GM23338 (cell line): ENCODE measurements at regions not wholly inside any gene's neighbourhood (a gene's known extent, or its start where the extent isn't known, plus 50 kb on each side); places are given as distances from the start of the nearest gene placed in this dataset.

Experiments used
- ATAC-seq: fragments of 200-7000 bp; cut with Tn5 transposase; 3 replicates; pipeline ENCODE4 v1.9.1; 2020
- DNase-seq: peaks from one replicate; pipeline ENCODE4 v3.0.0-alpha.2; 2015; ENCODE audit warnings: low spot score
- H2AFZ ChIP-seq: fragments of 200-600 bp; sonication (generic); 2 replicates; pipeline ENCODE4 v1.8.0; 2016; ENCODE audit warnings: antibody characterized with exemption, mild to moderate bottlenecking, moderate library complexity
- H3F3A ChIP-seq: fragments of 200-600 bp; sonication (generic); replicated peaks from 2 replicates; pipeline ENCODE4 v1.8.0; 2017; ENCODE audit warnings: antibody characterized with exemption, mixed run types, low read depth
- H3K27ac ChIP-seq: fragments of 200-600 bp; sonication (generic); 2 replicates; pipeline ENCODE4 v1.6.1; 2016; ENCODE audit warnings: low read depth
- H3K27me3 ChIP-seq: fragments of 200-600 bp; sonication (generic); 2 replicates; pipeline ENCODE4 v1.8.0; 2016; ENCODE audit warnings: mild to moderate bottlenecking, mixed run types, moderate library complexity; ENCODE audit not compliant: insufficient read depth
- H3K36me3 ChIP-seq: fragments of 200-600 bp; sonication (generic); 2 replicates; pipeline ENCODE4 v1.8.0; 2016; ENCODE audit warnings: mild to moderate bottlenecking; ENCODE audit not compliant: insufficient read depth
- H3K4me1 ChIP-seq: fragments of 200-600 bp; sonication (generic); 2 replicates; pipeline ENCODE4 v1.8.0; 2016; ENCODE audit warnings: mild to moderate bottlenecking, moderate library complexity; ENCODE audit not compliant: insufficient read depth
- H3K4me2 ChIP-seq: fragments of 200-600 bp; sonication (generic); 2 replicates; pipeline ENCODE4 v1.7.1; 2017; ENCODE audit warnings: mixed run types
- H3K4me3 ChIP-seq: fragments of 200-600 bp; sonication (generic); 2 replicates; pipeline ENCODE4 v1.6.1; 2016; ENCODE audit warnings: mixed run types
- H3K79me2 ChIP-seq: fragments of 200-600 bp; sonication (generic); replicated peaks from 2 replicates; pipeline ENCODE4 v1.8.0; 2017; ENCODE audit warnings: mild to moderate bottlenecking; ENCODE audit not compliant: insufficient read depth
- H3K9me2 ChIP-seq: fragments of 200-600 bp; sonication (generic); 2 replicates; pipeline ENCODE4 v1.8.0; 2017; ENCODE audit not compliant: insufficient read depth
- H4K20me1 ChIP-seq: fragments of 200-600 bp; sonication (generic); replicated peaks from 2 replicates; pipeline ENCODE4 v1.8.0; 2017; ENCODE audit warnings: mild to moderate bottlenecking; ENCODE audit not compliant: insufficient read depth
- H3K27ac Mint-ChIP-seq: 2 replicates; pipeline ENCODE4 v1.8.0; 2020; ENCODE audit warnings: inconsistent platforms, mild to moderate bottlenecking, moderate library complexity, mixed read lengths
- H3K27me3 Mint-ChIP-seq: 3 replicates; pipeline ENCODE4 v1.8.0; 2022; ENCODE audit warnings: low read depth, mild to moderate bottlenecking, moderate library complexity, mixed read lengths, inconsistent platforms; ENCODE audit not compliant: insufficient read depth, poor library complexity
- H3K36me3 Mint-ChIP-seq: 3 replicates; pipeline ENCODE4 v1.8.0; 2021; ENCODE audit warnings: low read depth, mild to moderate bottlenecking, inconsistent platforms, moderate library complexity, mixed read lengths
- H3K4me1 Mint-ChIP-seq: 3 replicates; pipeline ENCODE4 v1.8.0; 2020; ENCODE audit warnings: mild to moderate bottlenecking, inconsistent platforms, mixed read lengths
- H3K4me3 Mint-ChIP-seq: 3 replicates; pipeline ENCODE4 v1.8.0; 2021; ENCODE audit warnings: moderate library complexity, mild to moderate bottlenecking, inconsistent platforms, mixed read lengths
- H3K9me3 Mint-ChIP-seq: 3 replicates; pipeline ENCODE4 v1.8.0; 2020; ENCODE audit warnings: moderate library complexity, mild to moderate bottlenecking, inconsistent platforms, mixed read lengths
- CREB1 ChIP-seq: fragments of 250-450 bp; sonication (Bioruptor Pico); IDR thresholded peaks from 2 replicates; pipeline ENCODE4 v1.5.0; 2020; ENCODE audit warnings: low read depth, mild to moderate bottlenecking, moderate library complexity
- ZNF331 ChIP-seq: fragments of 250-450 bp; sonication (Bioruptor Pico); IDR thresholded peaks from 2 replicates; pipeline ENCODE4 v1.5.0; 2020; ENCODE audit warnings: low read depth, mild to moderate bottlenecking, moderate library complexity
- ZNF462 ChIP-seq: fragments of 250-450 bp; sonication (Bioruptor Pico); IDR thresholded peaks from 2 replicates; pipeline ENCODE4 v1.5.0; 2020; ENCODE audit warnings: mild to moderate bottlenecking, moderate library complexity
- TF ChIP-seq, protein P1 (sequence below), 2 experiments: fragments of 200-600 bp in 1 of 2; sonication (generic) in 1 of 2; conservative IDR thresholded peaks; 2 replicates each; pipeline versions ENCODE4 v1.5.1 to v1.6.1; 2016 to 2017; ENCODE audit warnings: antibody characterized with exemption in 2 of 2, low read depth in 2 of 2, mild to moderate bottlenecking in 2 of 2, moderate library complexity in 1 of 2

DNA sequence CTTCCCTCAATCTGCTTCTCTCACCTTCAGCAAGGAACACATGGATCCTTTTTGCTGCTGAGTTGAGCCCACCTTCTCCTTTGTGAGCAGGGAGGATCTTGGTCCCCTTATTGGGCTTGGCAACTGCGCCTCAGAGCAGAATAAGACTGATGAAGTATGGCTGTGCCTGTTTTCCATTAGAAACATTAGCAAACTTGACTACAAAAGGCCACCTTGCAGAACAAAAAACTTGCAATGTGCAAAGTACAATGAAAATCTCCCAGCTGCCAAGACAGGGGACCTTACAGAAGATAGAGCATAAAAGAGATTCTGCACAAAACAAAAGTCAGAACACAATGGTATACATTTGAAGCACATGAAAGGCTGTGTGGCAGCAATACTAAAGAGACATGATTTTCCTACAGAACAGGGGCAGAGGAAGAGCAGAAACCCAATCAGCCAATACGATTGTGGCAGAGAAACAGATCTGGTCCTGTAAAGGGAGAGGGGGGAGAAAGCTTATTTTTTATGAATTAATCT, 173.5 kb upstream of the SNX19 start:
- H3K4me3 ChIP-seq = no peak overlapping the region
- H3K9me2 ChIP-seq = peaks cover 24% of the 10 kb centered on the region; the same call in 1 of the 2 replicates
- H3K4me2 ChIP-seq = no peak overlapping the region
- H3K4me1 ChIP-seq = no peaks in the 10 kb centered on the region
- H3K36me3 ChIP-seq = no peaks in the 10 kb centered on the region; the same call in 1 of the 2 replicates
- Mint-ChIP-seq H3K4me1 (no peaks in the 10 kb centered on the region), H3K9me3 (peaks cover 20% of the 10 kb centered on the region), H3K27me3 (peaks cover 5% of the 10 kb centered on the region), H3K4me3 (no peak overlapping the region), H3K27ac (no peak overlapping the region), H3K36me3 (peaks cover 14% of the 10 kb centered on the region)
- TF ChIP-seq CREB1 (CRISPR knock-in tag) (no peak), ZNF462 (CRISPR knock-in tag) (no peak), ZNF331 (CRISPR knock-in tag) (no peak)
- TF ChIP-seq, protein P1, sequence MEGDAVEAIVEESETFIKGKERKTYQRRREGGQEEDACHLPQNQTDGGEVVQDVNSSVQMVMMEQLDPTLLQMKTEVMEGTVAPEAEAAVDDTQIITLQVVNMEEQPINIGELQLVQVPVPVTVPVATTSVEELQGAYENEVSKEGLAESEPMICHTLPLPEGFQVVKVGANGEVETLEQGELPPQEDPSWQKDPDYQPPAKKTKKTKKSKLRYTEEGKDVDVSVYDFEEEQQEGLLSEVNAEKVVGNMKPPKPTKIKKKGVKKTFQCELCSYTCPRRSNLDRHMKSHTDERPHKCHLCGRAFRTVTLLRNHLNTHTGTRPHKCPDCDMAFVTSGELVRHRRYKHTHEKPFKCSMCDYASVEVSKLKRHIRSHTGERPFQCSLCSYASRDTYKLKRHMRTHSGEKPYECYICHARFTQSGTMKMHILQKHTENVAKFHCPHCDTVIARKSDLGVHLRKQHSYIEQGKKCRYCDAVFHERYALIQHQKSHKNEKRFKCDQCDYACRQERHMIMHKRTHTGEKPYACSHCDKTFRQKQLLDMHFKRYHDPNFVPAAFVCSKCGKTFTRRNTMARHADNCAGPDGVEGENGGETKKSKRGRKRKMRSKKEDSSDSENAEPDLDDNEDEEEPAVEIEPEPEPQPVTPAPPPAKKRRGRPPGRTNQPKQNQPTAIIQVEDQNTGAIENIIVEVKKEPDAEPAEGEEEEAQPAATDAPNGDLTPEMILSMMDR (conservative IDR thresholded peaks at IDR 0.05; ENCODE audit: low read depth in 2 of 2) = no peak
- no peak for DNase-seq
- ATAC-seq = no peak
- peak overlapping the region; percentile 6; the same call in 1 of the 2 replicates for H2AFZ ChIP-seq
- no peaks in the 10 kb centered on the region for H4K20me1 ChIP-seq
- no peaks in the 10 kb centered on the region for H3K27me3 ChIP-seq
- no peaks in the 10 kb centered on the region for H3F3A ChIP-seq
- H3K27ac ChIP-seq = no peak overlapping the region
- no peaks in the 10 kb centered on the region for H3K79me2 ChIP-seq
